ENCODE measurements at regions not wholly inside any gene's neighbourhood (a gene's known extent, or its start where the extent isn't known, plus 50 kb on each side); places are given as distances from the start of the nearest gene placed in this dataset.
"Not testable (repeated sequence)": the region's sequence is repeated elsewhere in the genome, so short reads cannot be mapped to it uniquely, and the experiment has no call there.

- not testable (repeated sequence) for TF ChIP-seq ZNF2 (tag by site-specific recombination; IDR thresholded peaks at IDR 0.05); WT1 (tag by site-specific recombination; IDR thresholded peaks at IDR 0.05); REST (tag by site-specific recombination; IDR thresholded peaks at IDR 0.05); ZNF37A (tag by site-specific recombination; IDR thresholded peaks at IDR 0.05); CTCF (tag by site-specific recombination; IDR thresholded peaks at IDR 0.05); ZNF114 (tag by site-specific recombination; IDR thresholded peaks at IDR 0.05); ZNF121 (tag by site-specific recombination; IDR thresholded peaks at IDR 0.05); ZNF16 (tag by site-specific recombination; IDR thresholded peaks at IDR 0.05; ENCODE audit: low read depth); YY1 (tag by site-specific recombination; IDR thresholded peaks at IDR 0.05); ZNF544 (tag by site-specific recombination; IDR thresholded peaks at IDR 0.05); ZNF629 (tag by site-specific recombination; IDR thresholded peaks at IDR 0.05); ZXDB (tag by site-specific recombination; IDR thresholded peaks at IDR 0.05)
Observed at GRCh38 chr4:57173136-57173535, 63.0 kb upstream of the IGFBP7 start.
